T47D (cell line): ENCODE measurements at regions not wholly inside any gene's neighbourhood (a gene's known extent, or its start where the extent isn't known, plus 50 kb on each side); places are given as distances from the start of the nearest gene placed in this dataset.

Source experiments
- DNase-seq, 2 experiments: peaks; one replicate each; pipeline versions ENCODE4 v3.0.0 to v3.0.0-alpha.2; 2011 to 2012; ENCODE audit warnings: low read depth in 1 of 2, low spot score in 1 of 2
- JUND ChIP-seq: IDR thresholded peaks from 2 replicates; pipeline ENCODE4 v1.6.1; 2012; ENCODE audit warnings: low read depth
- in situ Hi-C: cut with HindIII; loops from 2 replicates; pipeline ENCODE4 v1.10.0; 2016; ENCODE audit warnings: low sequenced_read_pairs, low pct_unique_long_range_greater_than_20kb

GRCh38 chr4:140266958-140267568 is 106.4 kb upstream of the SCOC start:
- TF ChIP-seq JUND = no peak
- in situ Hi-C loops = no loop called here
- DNase-seq = no peak

- no peak for TF ChIP-seq JUND
- no peak for DNase-seq
- in situ Hi-C loops = no loop called here
Observed at GRCh38 chr4:140260227-140260626, 106.2 kb upstream of the MAML3 start.

GRCh38 chr4:140258476-140258875 is 104.5 kb upstream of the MAML3 start:
- no peak for TF ChIP-seq JUND
- no peak for DNase-seq
- in situ Hi-C loops = no loop called here

GRCh38 chr4:140257461-140258305 is 103.7 kb upstream of the MAML3 start:
- in situ Hi-C loops = no loop called here
- no peak for DNase-seq
- no peak for TF ChIP-seq JUND

- 0 out of 2 replicates have a peak, but pooled peaks have one; percentile 28 for TF ChIP-seq JUND
- in situ Hi-C loops = no loop called here
- peak in 1 of 2 experiments; percentile 21 for DNase-seq
Observed at GRCh38 chr4:140256941-140257340, 103.0 kb upstream of the MAML3 start.

GRCh38 chr4:140256335-140256734 is 102.4 kb upstream of the MAML3 start:
- TF ChIP-seq JUND = no peak
- in situ Hi-C loops = no loop called here
- DNase-seq = no peak

- in situ Hi-C loops = no loop called here
- no peak for DNase-seq
- TF ChIP-seq JUND = no peak
Observed at GRCh38 chr4:140255927-140256326, 101.9 kb upstream of the MAML3 start.

GRCh38 chr4:140255467-140255866 is 101.5 kb upstream of the MAML3 start:
- no peak for DNase-seq
- in situ Hi-C loops = no loop called here
- TF ChIP-seq JUND = no peak

GRCh38 chr4:140254651-140255299 is 100.8 kb upstream of the MAML3 start:
- TF ChIP-seq JUND = no peak
- DNase-seq = no peak
- in situ Hi-C loops = no loop called here

- no peak for DNase-seq
- TF ChIP-seq JUND = no peak
- in situ Hi-C loops = no loop called here
Observed at GRCh38 chr4:140253556-140254027, 99.6 kb upstream of the MAML3 start.

- in situ Hi-C loops = no loop called here
- TF ChIP-seq JUND = no peak
- DNase-seq = peak; percentile 42 to 58
Observed at GRCh38 chr4:140252742-140253555, 99.0 kb upstream of the MAML3 start.

GRCh38 chr4:140252141-140252741 is 98.3 kb upstream of the MAML3 start:
- in situ Hi-C loops = no loop called here
- DNase-seq = peak in 1 of 2 experiments; percentile 41
- TF ChIP-seq JUND = no peak
